Loucy (cell line): ENCODE measurements at regions not wholly inside any gene's neighbourhood (a gene's known extent, or its start where the extent isn't known, plus 50 kb on each side); places are given as distances from the start of the nearest gene placed in this dataset.

Experiments
- H2AFZ ChIP-seq: fragments of 200-600 bp; sonication (generic); 2 replicates; pipeline ENCODE4 v1.6.0; 2016; ENCODE audit warnings: antibody characterized with exemption, mild to moderate bottlenecking, low read length, moderate library complexity
- H3F3A ChIP-seq: fragments of 200-600 bp; 2 replicates; pipeline ENCODE4 v1.6.0; 2016; ENCODE audit warnings: antibody characterized with exemption, low read depth, mild to moderate bottlenecking
- H3K27me3 ChIP-seq: fragments of 200-600 bp; sonication (generic); 2 replicates; pipeline ENCODE4 v1.6.1; 2014; ENCODE audit warnings: low read length, mild to moderate bottlenecking; ENCODE audit not compliant: insufficient read depth, poor library complexity, severe bottlenecking
- H3K36me3 ChIP-seq: fragments of 200-600 bp; sonication (generic); 2 replicates; pipeline ENCODE4 v1.6.1; 2016; ENCODE audit warnings: low read length; ENCODE audit not compliant: insufficient read depth
- H3K4me1 ChIP-seq: fragments of 200-600 bp; sonication (generic); 2 replicates; pipeline ENCODE4 v1.5.1; 2014; ENCODE audit warnings: low read length, mild to moderate bottlenecking; ENCODE audit not compliant: insufficient read depth, poor library complexity, severe bottlenecking
- H3K4me2 ChIP-seq: fragments of 200-600 bp; sonication (generic); 2 replicates; pipeline ENCODE4 v1.6.0; 2014; ENCODE audit warnings: antibody characterized with exemption, low read length, low read depth, mild to moderate bottlenecking; ENCODE audit not compliant: poor library complexity, severe bottlenecking
- H3K4me3 ChIP-seq: fragments of 200-600 bp; sonication (generic); 2 replicates; pipeline ENCODE4 v1.5.1; 2014; ENCODE audit warnings: low read length, mild to moderate bottlenecking, mixed read lengths; ENCODE audit not compliant: poor library complexity, severe bottlenecking
- H3K79me2 ChIP-seq: fragments of 200-600 bp; sonication (generic); 2 replicates; pipeline ENCODE4 v1.6.1; 2014; ENCODE audit warnings: low read length; ENCODE audit not compliant: insufficient read depth
- H3K9ac ChIP-seq: fragments of 200-600 bp; sonication (generic); 2 replicates; pipeline ENCODE4 v1.6.0; 2014; ENCODE audit warnings: mild to moderate bottlenecking, low read depth, low read length, moderate library complexity; ENCODE audit not compliant: poor library complexity, severe bottlenecking
- H3K9me2 ChIP-seq: fragments of 200-600 bp; sonication (generic); replicated peaks from 2 replicates; pipeline ENCODE4 v1.6.1; 2016; ENCODE audit warnings: low read depth, low read length, mixed read lengths
- H3K9me3 ChIP-seq: fragments of 200-600 bp; sonication (generic); 2 replicates; pipeline ENCODE4 v1.6.1; 2014; ENCODE audit warnings: mild to moderate bottlenecking, antibody characterized with exemption, low read length, low read depth; ENCODE audit not compliant: insufficient read depth
- H4K20me1 ChIP-seq: fragments of 200-600 bp; sonication (generic); 2 replicates; pipeline ENCODE4 v1.6.0; 2014; ENCODE audit warnings: antibody characterized with exemption, low read length, mild to moderate bottlenecking; ENCODE audit not compliant: insufficient read depth, poor library complexity, severe bottlenecking
- EZH2phosphoT487 ChIP-seq: fragments of 200-600 bp; IDR thresholded peaks from 2 replicates; pipeline ENCODE4 v1.6.1; 2018; ENCODE audit warnings: antibody characterized with exemption, mild to moderate bottlenecking, moderate library complexity, borderline replicate concordance
- TF ChIP-seq, protein P1 (sequence below): fragments of 200-600 bp; sonication (generic); conservative IDR thresholded peaks from 2 replicates; pipeline ENCODE4 v1.5.1; 2014; ENCODE audit warnings: mild to moderate bottlenecking, antibody characterized with exemption, low read length

DNA sequence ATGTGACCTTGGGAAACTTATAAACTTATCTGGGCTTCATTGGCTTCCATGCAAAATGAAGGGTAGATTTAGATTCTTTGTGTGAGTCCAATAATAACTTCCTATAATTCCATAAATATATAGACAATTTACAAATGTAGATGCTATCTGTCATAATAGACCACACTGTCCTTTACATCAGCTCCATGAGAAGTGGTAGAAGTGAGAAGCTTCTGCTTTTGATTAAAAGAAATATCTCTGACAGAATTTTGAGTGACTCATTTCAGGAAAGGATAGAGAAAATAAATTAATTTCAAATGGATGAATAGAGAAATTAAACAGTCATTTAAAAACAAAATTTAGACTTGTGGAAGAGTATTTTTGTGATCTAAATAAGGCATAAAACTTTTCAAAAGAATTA lies 329.7 kb upstream of the ATP2B1 start:
- Histone ChIP-seq H3K79me2 (no peaks in the 10 kb centered on the region), H3F3A (no peaks in the 10 kb centered on the region), H3K4me1 (peaks cover 22% of the 10 kb centered on the region), H3K9ac (no peak overlapping the region), H3K9me3 (no peaks in the 10 kb centered on the region; the same call in 1 of the 2 replicates), H3K4me2 (no peak overlapping the region), H4K20me1 (no peaks in the 10 kb centered on the region), H3K9me2 (no peaks in the 10 kb centered on the region), H2AFZ (no peak overlapping the region), H3K27me3 (no peaks in the 10 kb centered on the region), H3K4me3 (no peak overlapping the region), H3K36me3 (no peaks in the 10 kb centered on the region)
- no peak for TF ChIP-seq EZH2phosphoT487
- TF ChIP-seq, protein P1, sequence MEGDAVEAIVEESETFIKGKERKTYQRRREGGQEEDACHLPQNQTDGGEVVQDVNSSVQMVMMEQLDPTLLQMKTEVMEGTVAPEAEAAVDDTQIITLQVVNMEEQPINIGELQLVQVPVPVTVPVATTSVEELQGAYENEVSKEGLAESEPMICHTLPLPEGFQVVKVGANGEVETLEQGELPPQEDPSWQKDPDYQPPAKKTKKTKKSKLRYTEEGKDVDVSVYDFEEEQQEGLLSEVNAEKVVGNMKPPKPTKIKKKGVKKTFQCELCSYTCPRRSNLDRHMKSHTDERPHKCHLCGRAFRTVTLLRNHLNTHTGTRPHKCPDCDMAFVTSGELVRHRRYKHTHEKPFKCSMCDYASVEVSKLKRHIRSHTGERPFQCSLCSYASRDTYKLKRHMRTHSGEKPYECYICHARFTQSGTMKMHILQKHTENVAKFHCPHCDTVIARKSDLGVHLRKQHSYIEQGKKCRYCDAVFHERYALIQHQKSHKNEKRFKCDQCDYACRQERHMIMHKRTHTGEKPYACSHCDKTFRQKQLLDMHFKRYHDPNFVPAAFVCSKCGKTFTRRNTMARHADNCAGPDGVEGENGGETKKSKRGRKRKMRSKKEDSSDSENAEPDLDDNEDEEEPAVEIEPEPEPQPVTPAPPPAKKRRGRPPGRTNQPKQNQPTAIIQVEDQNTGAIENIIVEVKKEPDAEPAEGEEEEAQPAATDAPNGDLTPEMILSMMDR = no peak

DNA sequence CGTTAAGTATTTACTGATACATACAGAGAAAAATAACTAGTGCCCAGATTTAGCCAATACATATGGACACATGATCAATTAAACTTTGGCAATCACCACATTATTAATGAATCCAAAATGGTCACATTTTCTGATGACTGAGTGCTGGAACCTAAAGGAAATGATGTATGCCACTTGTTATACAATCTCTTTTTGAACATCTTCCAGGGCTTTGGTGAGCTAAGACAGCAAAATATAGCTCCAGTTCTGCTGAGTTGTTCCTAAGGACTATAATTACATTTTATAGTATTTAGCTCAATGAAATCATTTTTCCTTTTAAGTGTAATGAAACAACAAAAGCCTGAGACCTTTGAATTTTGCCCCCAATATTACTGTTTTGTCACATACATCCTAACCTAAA lies 329.1 kb upstream of the ATP2B1 start:
- H3K4me2 ChIP-seq = no peak overlapping the region
- H3K27me3 ChIP-seq = no peaks in the 10 kb centered on the region
- no peaks in the 10 kb centered on the region for H3K36me3 ChIP-seq
- H3F3A ChIP-seq = no peaks in the 10 kb centered on the region
- no peak overlapping the region for H3K9ac ChIP-seq
- no peak overlapping the region for H3K4me3 ChIP-seq
- H4K20me1 ChIP-seq = no peaks in the 10 kb centered on the region
- peaks cover 22% of the 10 kb centered on the region for H3K4me1 ChIP-seq
- no peaks in the 10 kb centered on the region for H3K79me2 ChIP-seq
- no peaks in the 10 kb centered on the region for H3K9me2 ChIP-seq
- TF ChIP-seq, protein P1 = no peak
- TF ChIP-seq EZH2phosphoT487 = no peak
- no peaks in the 10 kb centered on the region; the same call in 1 of the 2 replicates for H3K9me3 ChIP-seq
- no peak overlapping the region for H2AFZ ChIP-seq

- Histone ChIP-seq H3K9ac (no peak overlapping the region), H3F3A (no peaks in the 10 kb centered on the region), H3K79me2 (no peaks in the 10 kb centered on the region), H4K20me1 (no peaks in the 10 kb centered on the region), H3K4me2 (peak overlapping the region; percentile 34), H3K4me3 (no peak overlapping the region), H3K27me3 (no peaks in the 10 kb centered on the region), H3K36me3 (no peaks in the 10 kb centered on the region), H3K4me1 (peaks cover 22% of the 10 kb centered on the region), H2AFZ (no peak overlapping the region), H3K9me2 (no peaks in the 10 kb centered on the region), H3K9me3 (no peaks in the 10 kb centered on the region; the same call in 1 of the 2 replicates)
- no peak for TF ChIP-seq EZH2phosphoT487
- TF ChIP-seq, protein P1 = no peak
Observed at GRCh38 chr12:90036637-90037036, 328.0 kb upstream of the ATP2B1 start.
